ENCODE measurements at regions not wholly inside any gene's neighbourhood (a gene's known extent, or its start where the extent isn't known, plus 50 kb on each side); places are given as distances from the start of the nearest gene placed in this dataset.

- TF ChIP-seq POLR2A (IDR thresholded peaks at IDR 0.05) (no peak), CTCF (IDR thresholded peaks at IDR 0.05) (no peak)
Measured at GRCh38 chr16:66309215-66309807, 57.2 kb upstream of the CDH5 start.
